GM19025 (cell line): ENCODE measurements at regions not wholly inside any gene's neighbourhood (a gene's known extent, or its start where the extent isn't known, plus 50 kb on each side); places are given as distances from the start of the nearest gene placed in this dataset.

Experiments
- ATAC-seq: cut with Tn5 transposase; IDR thresholded peaks from one replicate; pipeline ENCODE4 v1.9.1; 2021; ENCODE audit warnings: mild to moderate bottlenecking, low read depth, moderate library complexity; ENCODE audit not compliant: unreplicated experiment

DNA sequence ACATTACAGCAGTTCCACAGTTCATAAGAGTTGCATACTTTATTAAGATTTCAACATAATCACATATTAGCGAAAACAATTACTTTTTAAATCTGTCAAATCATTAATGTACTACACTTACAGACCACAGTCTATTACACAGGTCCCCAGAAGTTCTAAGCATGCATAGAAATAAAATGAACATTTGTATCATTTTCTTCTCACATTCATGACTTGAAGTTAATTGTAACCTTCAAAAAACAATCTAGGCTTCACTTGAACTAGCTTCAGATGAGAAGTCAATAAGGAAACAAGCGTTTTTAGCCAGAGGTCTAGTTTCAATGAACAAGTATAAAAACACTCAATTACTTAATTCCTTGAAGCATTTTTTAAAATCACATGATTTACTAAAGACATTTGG is 238.3 kb downstream of the HACE1 start:
- ATAC-seq, result no peak

- ATAC-seq, result no peak
Measured at GRCh38 chr6:104617591-104617990, 242.1 kb downstream of the HACE1 start.

DNA sequence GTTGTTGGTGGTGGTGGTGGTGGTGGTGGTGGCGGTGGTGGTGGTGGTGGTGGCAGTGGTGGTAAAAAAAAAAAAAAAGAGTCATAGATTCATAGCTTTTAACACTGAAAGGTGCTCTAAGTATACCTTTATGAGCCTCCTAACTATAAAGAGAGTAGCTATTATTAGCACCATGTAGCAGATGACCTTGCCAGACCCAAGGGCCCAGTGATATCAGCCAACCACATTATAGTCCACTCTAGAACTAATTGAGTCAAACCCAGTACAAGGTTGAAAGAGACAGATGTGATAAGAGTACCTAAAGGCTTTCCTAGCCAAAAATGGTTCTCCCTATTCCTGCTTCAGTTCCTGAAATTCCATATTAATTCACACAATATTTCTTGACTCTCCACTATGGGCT is 245.3 kb downstream of the HACE1 start:
- no peak for ATAC-seq

DNA sequence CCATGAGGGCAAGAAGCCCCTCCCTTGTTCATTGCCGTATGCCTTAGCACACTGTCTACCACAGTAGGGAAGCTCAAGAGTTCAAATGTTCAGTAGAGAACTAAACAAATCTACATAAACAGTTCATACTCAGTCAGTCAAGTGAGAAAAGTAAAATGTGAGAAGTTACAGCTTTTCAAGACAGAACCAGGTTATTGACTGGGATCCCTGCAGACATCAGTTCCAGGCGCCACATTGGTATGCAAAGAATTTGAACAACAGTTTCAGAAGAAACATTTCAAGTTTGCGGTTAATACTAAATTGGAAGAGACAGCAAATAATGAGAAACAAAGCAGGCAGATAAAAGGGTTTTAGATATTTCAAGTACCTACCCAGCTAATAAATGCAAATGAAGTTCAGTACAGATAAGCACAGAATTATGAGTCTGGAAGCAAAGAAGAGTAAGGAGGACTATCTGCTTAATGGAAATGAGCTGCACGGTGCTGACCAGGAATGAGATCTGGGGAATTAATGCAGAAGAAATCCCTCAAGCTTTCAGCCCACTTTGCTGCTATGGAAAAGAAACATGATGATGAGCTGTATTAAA is 246.2 kb downstream of the HACE1 start:
- ATAC-seq, result no peak

- ATAC-seq, result no peak
Measured at GRCh38 chr6:104612541-104612940, 247.2 kb downstream of the HACE1 start.

DNA sequence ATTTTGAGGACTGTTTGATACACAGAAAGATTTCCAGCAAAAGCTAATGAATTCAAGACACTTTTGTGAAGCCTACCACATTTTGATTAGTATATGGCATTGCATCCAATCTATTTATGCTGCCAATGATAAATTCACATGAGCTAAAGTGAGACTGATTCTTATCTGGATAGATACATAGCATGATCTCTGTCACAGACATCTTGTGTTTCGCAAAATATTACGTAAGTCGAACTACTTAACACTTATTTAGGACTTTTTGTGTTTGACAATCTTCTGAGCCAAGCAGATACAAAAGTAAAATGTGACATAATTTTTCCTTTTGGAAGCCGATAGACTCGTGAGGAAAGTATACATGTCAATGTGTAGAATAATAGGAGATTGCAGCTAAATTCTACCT is 251.6 kb downstream of the HACE1 start:
- no peak for ATAC-seq

GRCh38 chr6:104607501-104607900 is 252.2 kb downstream of the HACE1 start:
- no peak for ATAC-seq

DNA sequence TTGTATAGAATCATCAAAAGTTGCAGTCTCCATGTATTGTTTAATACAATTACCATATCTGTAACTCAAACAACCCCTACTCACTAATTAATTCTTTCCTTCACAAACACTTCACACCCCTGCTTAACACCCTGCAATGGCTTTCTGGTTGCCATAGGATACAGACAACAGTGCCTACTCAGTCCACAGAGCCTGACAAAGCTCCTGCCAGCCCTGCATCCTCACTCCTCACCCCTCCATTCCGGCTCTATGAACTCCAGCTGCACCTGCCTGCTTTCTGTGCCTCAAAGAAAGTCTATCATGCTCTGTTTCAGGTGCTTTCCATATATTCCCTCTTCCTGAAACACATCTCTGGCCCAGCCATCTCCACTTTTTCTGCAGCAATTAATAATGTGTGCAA is 253.4 kb downstream of the HACE1 start:
- ATAC-seq, result no peak

DNA sequence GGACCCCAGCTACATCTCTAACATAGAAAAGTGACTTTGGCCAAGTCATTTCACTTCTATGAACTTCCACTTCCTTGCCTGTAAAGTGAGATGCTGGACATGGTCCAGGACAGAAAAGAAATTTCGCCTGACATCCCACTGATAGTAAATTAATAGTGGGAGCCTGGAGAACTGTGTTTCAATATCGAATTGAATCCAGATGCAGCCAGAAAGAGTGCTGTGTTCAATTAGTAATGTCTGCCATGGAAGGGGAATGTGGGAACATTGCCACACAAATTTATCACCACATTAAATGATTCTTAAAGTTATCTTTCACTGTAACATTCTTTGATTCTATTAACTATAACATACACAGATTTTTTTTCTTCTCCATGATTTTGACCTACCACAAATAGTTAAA is 255.0 kb downstream of the HACE1 start:
- ATAC-seq, result no peak

GRCh38 chr6:104603108-104603745 is 256.5 kb downstream of the HACE1 start:
- ATAC-seq, result no peak

GRCh38 chr6:104601721-104602120 is 258.0 kb downstream of the HACE1 start:
- no peak for ATAC-seq

- no peak for ATAC-seq
Measured at GRCh38 chr6:104601131-104601651, 258.5 kb downstream of the HACE1 start.

GRCh38 chr6:104600639-104600931 is 259.1 kb downstream of the HACE1 start:
- no peak for ATAC-seq

DNA sequence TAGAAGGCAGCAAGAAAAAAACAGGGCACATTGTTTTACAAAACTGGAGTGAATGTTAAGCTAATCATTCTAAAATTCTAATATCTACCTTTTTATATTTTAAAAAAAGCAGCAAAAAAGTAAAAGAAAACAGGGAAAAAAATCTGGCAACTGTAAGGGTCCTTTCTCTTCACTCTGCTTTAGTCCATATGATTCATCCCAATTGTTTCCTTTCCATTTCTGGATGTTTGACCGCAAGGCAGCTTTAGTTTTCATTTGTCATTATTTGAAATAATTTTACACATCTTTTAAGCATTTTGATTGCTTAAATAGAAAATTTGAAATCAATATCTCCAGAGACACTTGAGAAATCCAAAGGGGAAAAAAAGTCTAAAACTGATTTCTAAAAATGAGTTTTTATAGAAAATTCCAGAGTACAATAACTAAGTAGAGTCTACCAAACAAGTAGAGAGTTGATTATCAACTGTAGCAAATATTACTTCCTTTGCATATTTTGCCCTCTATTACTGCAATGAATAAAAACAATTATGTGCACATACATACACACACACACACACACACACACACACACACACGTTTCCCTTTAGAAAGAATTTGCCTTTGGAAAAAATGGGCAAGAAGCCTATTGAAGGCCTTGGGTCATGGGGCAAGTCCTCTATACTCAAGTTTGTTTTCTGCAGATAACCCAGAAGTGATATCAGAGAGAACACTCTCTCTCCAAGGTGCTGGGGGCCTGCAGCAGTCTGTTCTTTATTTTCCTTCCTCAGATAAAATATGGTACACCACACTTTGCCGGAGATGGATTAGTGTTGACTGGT is 259.7 kb downstream of the HACE1 start:
- ATAC-seq, result no peak

- no peak for ATAC-seq
Measured at GRCh38 chr6:104597541-104598050, 262.1 kb downstream of the HACE1 start.

DNA sequence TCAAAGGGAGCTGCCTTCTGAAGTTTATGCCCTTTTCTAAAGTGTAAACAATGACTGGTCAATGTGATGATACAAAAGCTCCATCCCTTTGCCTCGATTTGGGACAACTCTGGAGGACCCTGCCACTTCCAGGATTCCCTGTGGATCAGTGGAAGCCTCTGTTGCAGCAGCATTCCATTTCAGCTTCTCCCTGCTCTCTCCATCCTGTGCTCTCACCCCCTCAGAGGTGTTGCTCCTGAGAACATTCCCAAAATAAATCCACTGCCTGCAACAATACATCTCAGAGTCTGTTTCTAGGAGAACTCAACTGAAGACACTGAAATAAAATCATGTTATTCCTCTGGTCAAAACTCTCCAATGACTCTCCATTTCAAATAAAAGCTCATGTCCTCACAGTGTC is 263.6 kb downstream of the HACE1 start:
- no peak for ATAC-seq

GRCh38 chr6:104595311-104595820 is 264.4 kb downstream of the HACE1 start:
- no peak for ATAC-seq

- no peak for ATAC-seq
Measured at GRCh38 chr6:104591573-104592334, 268.0 kb downstream of the HACE1 start.

DNA sequence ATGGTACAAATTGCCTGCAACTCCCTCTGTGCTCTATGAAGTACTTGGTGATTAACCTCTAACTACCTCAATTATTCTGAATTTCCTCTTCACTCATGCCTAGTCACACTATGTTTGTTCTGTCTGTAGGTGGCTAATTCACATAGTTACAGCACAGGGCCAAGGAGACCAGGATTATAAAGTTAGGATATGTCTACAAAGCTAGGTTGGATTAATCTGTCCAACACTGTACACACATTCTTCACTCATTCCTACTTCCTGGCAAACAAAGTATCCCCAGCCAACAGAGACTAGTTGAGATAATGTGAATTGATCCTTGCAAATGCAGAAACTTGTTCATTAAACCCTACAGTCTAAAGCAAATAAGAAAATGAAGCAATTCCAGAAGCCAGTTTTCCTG is 269.8 kb downstream of the HACE1 start:
- no peak for ATAC-seq

GRCh38 chr6:104585646-104586045 is 274.1 kb downstream of the HACE1 start:
- no peak for ATAC-seq

GRCh38 chr6:104580452-104580851 is 279.3 kb downstream of the HACE1 start:
- ATAC-seq, result no peak
